ENCODE measurements at regions not wholly inside any gene's neighbourhood (a gene's known extent, or its start where the extent isn't known, plus 50 kb on each side); places are given as distances from the start of the nearest gene placed in this dataset.

DNA sequence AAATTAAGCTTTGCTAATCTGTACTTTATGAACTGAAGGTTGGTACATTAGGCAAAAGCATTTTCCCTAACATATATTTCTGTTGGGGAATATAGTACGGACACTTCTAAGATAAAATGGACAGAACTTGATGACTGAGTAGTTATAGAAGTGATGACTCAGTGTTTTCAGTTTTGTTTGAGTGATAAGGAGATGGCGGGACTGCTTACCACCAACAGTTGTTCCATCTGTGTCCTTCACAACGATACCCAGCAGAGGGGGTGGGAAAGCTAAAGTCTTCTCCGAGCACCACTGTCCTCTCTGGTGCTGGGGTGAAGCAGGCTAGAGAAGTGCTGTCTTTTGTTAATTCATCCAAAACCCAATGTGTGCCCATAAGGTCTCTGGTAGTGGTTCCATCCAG, 195.8 kb downstream of the CD47 start:
- no peaks in the 10 kb centered on the region for H3K79me2 ChIP-seq (ENCODE audit: insufficient read depth, low read length)
- H3K4me3 ChIP-seq (ENCODE audit: insufficient read depth, low read length), result no peak overlapping the region
- H3K27me3 ChIP-seq (ENCODE audit: insufficient read depth, low read length), result peaks cover 52% of the 10 kb centered on the region
- no peak overlapping the region for H2AFZ ChIP-seq (ENCODE audit: low read length)
- no peak overlapping the region for H3K27ac ChIP-seq (ENCODE audit: low read depth, low read length)
- no peak for TF ChIP-seq CTCF (IDR thresholded peaks at IDR 0.05; ENCODE audit: extremely low read depth, low read depth, low read length)
- no peak overlapping the region for H3K4me2 ChIP-seq (ENCODE audit: insufficient read depth, low read length)
- no peaks in the 10 kb centered on the region for H3K9me3 ChIP-seq (ENCODE audit: low read depth, low read length)
- DNase-seq (ENCODE audit: insufficient read length, low spot score, missing footprints), result no peak
- H3K36me3 ChIP-seq (ENCODE audit: insufficient read depth, low read length), result no peaks in the 10 kb centered on the region
- H4K20me1 ChIP-seq (ENCODE audit: insufficient read depth, low read length), result no peaks in the 10 kb centered on the region
- H3K4me1 ChIP-seq (ENCODE audit: insufficient read depth, low read length), result peaks cover under 1% of the 10 kb centered on the region

DNA sequence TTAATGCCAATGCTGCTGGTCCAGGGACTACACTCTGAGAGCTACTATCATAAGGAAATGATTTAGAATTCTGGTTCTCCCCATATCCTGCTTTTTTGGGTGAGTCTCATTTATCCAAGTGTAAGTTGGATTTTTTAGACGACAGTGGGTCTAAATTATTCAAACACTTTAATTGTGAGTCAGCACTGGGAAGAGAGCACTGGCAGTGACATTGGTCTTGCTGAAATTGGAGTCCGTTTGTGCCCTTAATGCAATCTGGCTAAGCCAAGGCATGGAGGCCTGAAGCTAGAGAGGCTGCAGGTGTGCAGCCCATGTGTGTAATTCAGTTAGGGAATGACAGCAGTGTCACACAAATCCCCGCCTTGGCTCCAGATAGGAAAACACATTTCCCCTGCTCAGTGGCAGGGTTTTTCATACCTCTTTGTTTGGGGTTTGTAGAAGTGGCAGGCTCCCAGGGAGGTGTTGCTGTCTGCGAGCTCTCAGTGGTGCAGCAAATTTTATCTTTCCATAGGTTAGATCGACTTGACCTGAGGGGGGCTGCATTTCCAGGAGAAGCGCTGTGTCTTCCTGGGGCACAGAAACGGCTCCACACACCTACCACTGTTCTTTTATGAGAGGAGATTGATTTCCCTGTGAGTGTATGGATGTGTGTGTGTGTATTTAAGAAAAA, 197.7 kb downstream of the CD47 start:
- Histone ChIP-seq H3K36me3 (ENCODE audit: insufficient read depth, low read length) (no peaks in the 10 kb centered on the region), H3K4me3 (ENCODE audit: insufficient read depth, low read length) (no peak overlapping the region), H3K9me3 (ENCODE audit: low read depth, low read length) (no peaks in the 10 kb centered on the region), H3K4me1 (ENCODE audit: insufficient read depth, low read length) (no peaks in the 10 kb centered on the region), H3K27me3 (ENCODE audit: insufficient read depth, low read length) (peaks cover 42% of the 10 kb centered on the region), H2AFZ (ENCODE audit: low read length) (no peak overlapping the region), H3K4me2 (ENCODE audit: insufficient read depth, low read length) (no peak overlapping the region), H3K79me2 (ENCODE audit: insufficient read depth, low read length) (no peaks in the 10 kb centered on the region), H3K27ac (ENCODE audit: low read depth, low read length) (no peak overlapping the region), H4K20me1 (ENCODE audit: insufficient read depth, low read length) (no peaks in the 10 kb centered on the region)
- no peak for TF ChIP-seq CTCF (IDR thresholded peaks at IDR 0.05; ENCODE audit: extremely low read depth, low read depth, low read length)
- no peak for DNase-seq (ENCODE audit: insufficient read length, low spot score, missing footprints)

DNA sequence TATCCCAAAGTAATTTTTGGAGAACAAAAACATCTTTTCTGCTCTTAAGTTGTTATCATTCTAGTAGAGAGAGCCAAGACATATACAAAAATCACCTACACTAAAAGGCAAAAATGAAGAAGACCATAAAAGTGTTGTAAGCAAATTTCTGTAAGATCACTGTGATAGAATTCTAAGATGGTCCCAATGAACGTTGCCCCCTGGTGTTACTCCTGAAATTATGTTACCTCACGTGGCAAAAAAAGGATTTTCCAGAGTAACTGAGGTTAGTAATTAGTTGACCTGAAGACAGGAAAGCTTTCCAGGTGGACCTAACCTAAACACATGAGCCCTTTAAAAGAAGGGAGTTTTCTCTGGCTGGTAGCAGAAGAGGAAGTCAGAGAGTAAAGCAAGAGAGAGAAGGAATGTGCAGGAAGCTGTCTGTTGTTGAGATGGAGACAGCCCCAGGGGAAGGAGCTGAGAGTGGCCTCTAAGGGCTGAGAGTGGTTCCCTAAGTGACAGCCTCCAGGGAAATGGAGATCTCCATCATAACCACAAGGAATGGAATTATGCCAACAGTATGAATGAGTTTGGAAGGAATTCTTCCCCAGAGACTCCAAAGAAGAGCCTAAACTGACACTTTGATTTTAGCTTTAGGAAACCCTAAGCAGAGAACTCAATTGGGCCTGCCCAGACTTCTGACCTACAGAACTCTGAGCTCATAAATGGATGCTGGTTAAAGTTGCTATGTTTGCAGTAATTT, 205.9 kb downstream of the CD47 start:
- Histone ChIP-seq H3K9me3 (ENCODE audit: low read depth, low read length) (no peaks in the 10 kb centered on the region), H3K4me1 (ENCODE audit: insufficient read depth, low read length) (peaks cover 9% of the 10 kb centered on the region), H3K27me3 (ENCODE audit: insufficient read depth, low read length) (no peaks in the 10 kb centered on the region), H2AFZ (ENCODE audit: low read length) (no peak overlapping the region), H3K4me2 (ENCODE audit: insufficient read depth, low read length) (peak overlapping the region; percentile 41), H4K20me1 (ENCODE audit: insufficient read depth, low read length) (no peaks in the 10 kb centered on the region), H3K27ac (ENCODE audit: low read depth, low read length) (no peak overlapping the region), H3K79me2 (ENCODE audit: insufficient read depth, low read length) (no peaks in the 10 kb centered on the region), H3K36me3 (ENCODE audit: insufficient read depth, low read length) (no peaks in the 10 kb centered on the region), H3K4me3 (ENCODE audit: insufficient read depth, low read length) (no peak overlapping the region)
- DNase-seq (ENCODE audit: insufficient read length, low spot score, missing footprints), result peak; percentile 35
- TF ChIP-seq CTCF (IDR thresholded peaks at IDR 0.05; ENCODE audit: extremely low read depth, low read depth, low read length), result no peak

GRCh38 chr3:107884028-107884427, 206.8 kb downstream of the CD47 start:
- no peak for DNase-seq (ENCODE audit: insufficient read length, low spot score, missing footprints)
- no peak for TF ChIP-seq CTCF (IDR thresholded peaks at IDR 0.05; ENCODE audit: extremely low read depth, low read depth, low read length)
- no peak overlapping the region for H3K27ac ChIP-seq (ENCODE audit: low read depth, low read length)

More at GRCh38 chr3:107884028-107884427, 206.8 kb downstream of the CD47 start:
- Histone ChIP-seq H3K4me3 (ENCODE audit: insufficient read depth, low read length) (no peak overlapping the region), H4K20me1 (ENCODE audit: insufficient read depth, low read length) (no peaks in the 10 kb centered on the region), H3K27me3 (ENCODE audit: insufficient read depth, low read length) (no peaks in the 10 kb centered on the region), H3K4me1 (ENCODE audit: insufficient read depth, low read length) (peaks cover 9% of the 10 kb centered on the region), H3K9me3 (ENCODE audit: low read depth, low read length) (no peaks in the 10 kb centered on the region), H3K36me3 (ENCODE audit: insufficient read depth, low read length) (no peaks in the 10 kb centered on the region), H3K79me2 (ENCODE audit: insufficient read depth, low read length) (no peaks in the 10 kb centered on the region), H3K4me2 (ENCODE audit: insufficient read depth, low read length) (no peak overlapping the region), H2AFZ (ENCODE audit: low read length) (no peak overlapping the region)

Measured in osteoblast (primary cell).